Upper lobe of left lung (tissue), 4 donors: ENCODE measurements at regions not wholly inside any gene's neighbourhood (a gene's known extent, or its start where the extent isn't known, plus 50 kb on each side); places are given as distances from the start of the nearest gene placed in this dataset.

Experiments
- EP300 ChIP-seq, 4 donors: sonication (generic); formaldehyde crosslinking; IDR thresholded peaks; one replicate each; pipeline ENCODE4 v1.5.1; 2017; ENCODE audit warnings: antibody characterized with exemption in 4 of 4, control low read depth in 2 of 4
- POLR2A ChIP-seq, 4 donors: fragments of 450-650 bp; IDR thresholded peaks; one replicate each; pipeline ENCODE4 v1.5.1; 2016 to 2017; ENCODE audit warnings: antibody characterized with exemption in 4 of 4, mild to moderate bottlenecking in 2 of 4
- POLR2AphosphoS5 ChIP-seq, 2 donors: sonication (generic); formaldehyde crosslinking; IDR thresholded peaks; one replicate each; pipeline ENCODE4 v1.5.1; 2017; ENCODE audit warnings: antibody characterized with exemption in 2 of 2
- TF ChIP-seq, protein P1 (sequence below), 6 experiments: fragments of 450-650 bp in 4 of 6; fragments of 200-600 bp in 2 of 6; sonication (generic) in 2 of 6; IDR thresholded peaks; one replicate each; pipeline ENCODE4 v1.5.1; 2016 to 2019; ENCODE audit warnings: antibody characterized with exemption in 6 of 6

DNA sequence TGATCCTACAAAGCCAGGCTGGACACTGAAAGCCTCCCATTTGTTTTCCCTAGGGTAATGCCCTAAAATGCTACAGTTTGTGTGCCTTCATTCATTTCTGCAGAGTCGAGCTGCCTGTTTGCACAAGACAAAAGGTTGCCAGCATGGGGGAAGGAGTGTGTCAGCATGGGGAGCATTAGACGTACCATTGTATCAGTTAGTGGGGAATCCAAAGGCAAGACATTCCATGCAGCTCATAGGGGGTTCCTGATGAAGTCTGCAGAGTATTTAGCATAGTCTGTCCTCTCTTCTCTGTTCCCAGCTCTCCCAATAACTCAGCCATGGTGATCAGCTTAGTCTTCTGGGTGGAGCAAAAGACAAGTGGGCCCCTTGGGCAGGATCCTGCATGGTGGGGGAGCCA lies 276.9 kb upstream of the PCDH7 start:
- TF ChIP-seq, protein P1, sequence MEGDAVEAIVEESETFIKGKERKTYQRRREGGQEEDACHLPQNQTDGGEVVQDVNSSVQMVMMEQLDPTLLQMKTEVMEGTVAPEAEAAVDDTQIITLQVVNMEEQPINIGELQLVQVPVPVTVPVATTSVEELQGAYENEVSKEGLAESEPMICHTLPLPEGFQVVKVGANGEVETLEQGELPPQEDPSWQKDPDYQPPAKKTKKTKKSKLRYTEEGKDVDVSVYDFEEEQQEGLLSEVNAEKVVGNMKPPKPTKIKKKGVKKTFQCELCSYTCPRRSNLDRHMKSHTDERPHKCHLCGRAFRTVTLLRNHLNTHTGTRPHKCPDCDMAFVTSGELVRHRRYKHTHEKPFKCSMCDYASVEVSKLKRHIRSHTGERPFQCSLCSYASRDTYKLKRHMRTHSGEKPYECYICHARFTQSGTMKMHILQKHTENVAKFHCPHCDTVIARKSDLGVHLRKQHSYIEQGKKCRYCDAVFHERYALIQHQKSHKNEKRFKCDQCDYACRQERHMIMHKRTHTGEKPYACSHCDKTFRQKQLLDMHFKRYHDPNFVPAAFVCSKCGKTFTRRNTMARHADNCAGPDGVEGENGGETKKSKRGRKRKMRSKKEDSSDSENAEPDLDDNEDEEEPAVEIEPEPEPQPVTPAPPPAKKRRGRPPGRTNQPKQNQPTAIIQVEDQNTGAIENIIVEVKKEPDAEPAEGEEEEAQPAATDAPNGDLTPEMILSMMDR (IDR thresholded peaks at IDR 0.05) = no peak
- TF ChIP-seq POLR2AphosphoS5 (IDR thresholded peaks at IDR 0.05) (no peak), POLR2A (IDR thresholded peaks at IDR 0.05) (no peak), EP300 (IDR thresholded peaks at IDR 0.05) (no peak)
